Ascending aorta (tissue), 2 donors: ENCODE measurements at regions not wholly inside any gene's neighbourhood (a gene's known extent, or its start where the extent isn't known, plus 50 kb on each side); places are given as distances from the start of the nearest gene placed in this dataset.
A peak's percentile ranks its signal among the peaks of the same experiment; 100 is the strongest.

Experiments used
- DNase-seq, 2 donors: peaks; one replicate each; pipeline ENCODE4 v3.0.0-alpha.2; 2019; ENCODE audit warnings: low spot score in 2 of 2
- H3K27ac ChIP-seq, 2 donors: fragments of 200-600 bp; sonication (generic); one replicate each; pipeline ENCODE4 v1.5.1; 2016 to 2017; ENCODE audit warnings: mild to moderate bottlenecking in 1 of 2
- H3K27me3 ChIP-seq: fragments of 200-600 bp; sonication (generic); one replicate; pipeline ENCODE4 v1.5.1; 2017
- H3K36me3 ChIP-seq, 2 donors: fragments of 200-600 bp; sonication (generic); one replicate each; pipeline ENCODE4 v1.5.1; 2016
- H3K4me1 ChIP-seq, 2 donors: fragments of 200-600 bp; sonication (generic); one replicate each; pipeline ENCODE4 v1.5.1; 2016 to 2017; ENCODE audit warnings: mild to moderate bottlenecking in 1 of 2
- H3K4me3 ChIP-seq, 2 donors: fragments of 200-600 bp; sonication (generic); one replicate each; pipeline ENCODE4 v1.5.1; 2016 to 2017; ENCODE audit warnings: mild to moderate bottlenecking in 1 of 2
- H3K9me3 ChIP-seq, 2 donors: fragments of 200-600 bp; sonication (generic); one replicate each; pipeline ENCODE4 v1.5.1; 2016
- intact Hi-C: fragments of 100-400 bp; cut with DNase I; formaldehyde crosslinking; loops from one replicate; pipeline ENCODE4 v1.15.1; 2023
- TF ChIP-seq, protein P1 (sequence below), 3 experiments: fragments of 200-600 bp in 2 of 3; fragments of 450-650 bp in 1 of 3; sonication (generic) in 2 of 3; IDR thresholded peaks; one replicate each; pipeline ENCODE4 v1.5.1; 2016 to 2019; ENCODE audit warnings: antibody characterized with exemption in 3 of 3, mild to moderate bottlenecking in 1 of 3, moderate library complexity in 1 of 3

DNA sequence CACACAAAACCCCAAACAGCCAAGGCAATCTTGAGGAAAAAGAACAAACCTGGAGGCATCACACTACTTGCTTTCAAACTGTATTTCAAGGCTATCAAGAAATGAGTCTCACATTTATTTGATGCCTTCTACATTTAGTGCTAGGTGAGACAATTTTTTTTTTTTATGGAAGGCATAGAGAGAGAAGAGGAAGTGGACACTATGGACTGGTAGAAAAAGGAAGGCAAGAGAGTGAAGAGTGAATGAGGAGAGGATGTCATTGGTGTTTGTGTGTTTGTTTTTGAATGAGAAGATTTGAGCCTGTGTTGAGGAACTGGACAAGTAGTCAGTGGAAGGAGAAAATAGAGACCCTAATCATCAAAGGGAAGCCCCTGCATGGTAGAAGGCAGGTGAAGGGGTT, 182.0 kb upstream of the JAG1 start:
- Histone ChIP-seq H3K4me3 (no peak overlapping the region), H3K27me3 (no peaks in the 10 kb centered on the region), H3K36me3 (no peaks in the 10 kb centered on the region), H3K4me1 (no peaks in the 10 kb centered on the region), H3K9me3 (no peaks in the 10 kb centered on the region), H3K27ac (no peak overlapping the region)
- intact Hi-C loops = no loop called here
- DNase-seq = no peak
- TF ChIP-seq, protein P1, sequence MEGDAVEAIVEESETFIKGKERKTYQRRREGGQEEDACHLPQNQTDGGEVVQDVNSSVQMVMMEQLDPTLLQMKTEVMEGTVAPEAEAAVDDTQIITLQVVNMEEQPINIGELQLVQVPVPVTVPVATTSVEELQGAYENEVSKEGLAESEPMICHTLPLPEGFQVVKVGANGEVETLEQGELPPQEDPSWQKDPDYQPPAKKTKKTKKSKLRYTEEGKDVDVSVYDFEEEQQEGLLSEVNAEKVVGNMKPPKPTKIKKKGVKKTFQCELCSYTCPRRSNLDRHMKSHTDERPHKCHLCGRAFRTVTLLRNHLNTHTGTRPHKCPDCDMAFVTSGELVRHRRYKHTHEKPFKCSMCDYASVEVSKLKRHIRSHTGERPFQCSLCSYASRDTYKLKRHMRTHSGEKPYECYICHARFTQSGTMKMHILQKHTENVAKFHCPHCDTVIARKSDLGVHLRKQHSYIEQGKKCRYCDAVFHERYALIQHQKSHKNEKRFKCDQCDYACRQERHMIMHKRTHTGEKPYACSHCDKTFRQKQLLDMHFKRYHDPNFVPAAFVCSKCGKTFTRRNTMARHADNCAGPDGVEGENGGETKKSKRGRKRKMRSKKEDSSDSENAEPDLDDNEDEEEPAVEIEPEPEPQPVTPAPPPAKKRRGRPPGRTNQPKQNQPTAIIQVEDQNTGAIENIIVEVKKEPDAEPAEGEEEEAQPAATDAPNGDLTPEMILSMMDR (IDR thresholded peaks at IDR 0.05) = no peak

DNA sequence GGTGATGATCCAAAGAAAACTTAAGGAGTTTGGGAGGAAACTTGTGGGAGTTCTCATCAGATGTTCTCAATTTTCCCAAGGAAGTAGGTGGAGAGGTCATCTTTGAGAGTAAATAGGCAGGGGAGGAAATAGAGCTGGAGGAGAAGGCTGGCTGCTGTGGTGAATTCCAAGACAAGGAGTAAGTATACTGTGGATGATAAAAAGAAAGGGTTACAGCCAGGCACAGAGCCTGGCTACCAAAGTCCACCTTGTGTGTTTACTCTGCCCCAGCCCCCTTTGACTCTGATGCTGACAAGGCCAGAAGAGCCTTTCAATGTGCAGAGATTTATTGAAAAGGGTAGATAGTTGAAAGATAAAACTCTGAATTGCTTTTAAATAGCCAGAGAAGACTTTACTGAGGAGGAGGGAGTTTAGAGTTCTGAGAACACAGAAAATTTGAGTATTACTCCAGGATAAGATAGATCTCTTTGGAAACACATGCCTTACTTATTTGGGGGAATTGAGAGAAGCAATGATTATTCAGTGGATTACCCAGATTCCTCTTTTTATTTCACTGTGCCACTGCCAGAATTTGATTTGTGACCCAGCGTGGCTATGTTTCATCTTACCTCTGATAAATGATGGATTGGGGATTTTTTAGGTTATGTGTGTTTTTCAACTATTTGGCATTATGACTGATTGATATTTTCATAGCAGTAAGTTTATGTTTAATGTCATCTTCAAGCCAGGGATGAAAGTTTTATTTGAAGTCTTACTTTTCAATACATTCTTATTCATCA, 182.6 kb upstream of the JAG1 start:
- Histone ChIP-seq H3K4me1 (peaks cover 0 to 2% of the 10 kb centered on the region in 2 donors), H3K36me3 (no peaks in the 10 kb centered on the region), H3K27me3 (no peaks in the 10 kb centered on the region), H3K9me3 (no peaks in the 10 kb centered on the region), H3K27ac (peak overlapping the region in 1 of 2 donors; percentile 31), H3K4me3 (no peak overlapping the region)
- TF ChIP-seq, protein P1 (IDR thresholded peaks at IDR 0.05) = no peak
- DNase-seq = no peak
- intact Hi-C loops = no loop called here

DNA sequence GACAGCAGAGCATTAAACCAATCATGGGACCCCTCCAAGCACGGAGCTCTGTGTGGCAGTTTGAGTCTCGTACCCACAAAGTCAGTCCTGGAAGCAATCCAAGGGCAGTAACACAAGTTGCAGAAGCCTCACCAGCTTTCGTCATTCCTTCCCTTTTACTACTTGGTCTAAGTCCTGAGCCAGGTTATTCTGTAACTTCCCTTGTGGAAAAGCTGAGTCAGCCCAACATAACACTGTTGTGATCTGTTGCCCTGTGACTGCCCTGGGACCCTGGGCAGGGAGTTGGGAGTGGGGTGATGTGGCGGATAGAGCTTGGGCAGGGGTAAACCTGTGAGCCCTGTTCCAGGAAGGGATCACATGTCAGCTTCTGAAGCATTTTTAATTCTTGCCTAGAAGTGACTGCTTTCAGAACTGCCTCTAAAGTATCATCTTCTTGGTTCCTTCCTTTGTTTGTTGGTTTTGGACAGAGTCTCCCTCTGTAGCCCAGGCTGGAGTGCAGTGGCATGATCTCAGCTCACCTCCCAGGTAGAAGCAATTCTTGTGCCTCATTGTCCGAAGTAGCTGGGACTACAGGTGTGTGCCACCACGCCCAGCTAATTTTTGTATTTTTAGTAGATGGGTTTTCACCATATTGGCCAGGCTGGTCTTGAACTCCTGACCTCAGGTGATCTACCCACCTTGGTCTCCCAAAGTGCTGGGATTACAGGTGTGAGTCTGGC, 183.7 kb upstream of the JAG1 start:
- intact Hi-C loops = no loop called here
- no peaks in the 10 kb centered on the region for H3K36me3 ChIP-seq
- no peaks in the 10 kb centered on the region for H3K9me3 ChIP-seq
- peaks cover 0 to 7% of the 10 kb centered on the region in 2 donors for H3K4me1 ChIP-seq
- DNase-seq = peak; percentile 36 to 76
- H3K27me3 ChIP-seq = no peaks in the 10 kb centered on the region
- TF ChIP-seq, protein P1 (IDR thresholded peaks at IDR 0.05) = no peak
- no peak overlapping the region for H3K4me3 ChIP-seq
- H3K27ac ChIP-seq = peak overlapping the region in 1 of 2 donors; percentile 20

GRCh38 chr20:10861090-10861489, 187.3 kb upstream of the JAG1 start:
- no peak overlapping the region for H3K4me3 ChIP-seq
- intact Hi-C loops = loop anchor here (5.0 kb wide), 1 partner anchor 189 kb away; the partner anchor contains the start of gene JAG1
- H3K9me3 ChIP-seq = no peaks in the 10 kb centered on the region
- no peaks in the 10 kb centered on the region for H3K36me3 ChIP-seq
- H3K27ac ChIP-seq = peak overlapping the region in 1 of 2 donors; percentile 34
- TF ChIP-seq, protein P1 (IDR thresholded peaks at IDR 0.05) = no peak
- H3K27me3 ChIP-seq = no peaks in the 10 kb centered on the region
- H3K4me1 ChIP-seq = peaks cover 0 to 25% of the 10 kb centered on the region in 2 donors
- DNase-seq = no peak

GRCh38 chr20:10861619-10862018, 187.8 kb upstream of the JAG1 start:
- TF ChIP-seq, protein P1 (IDR thresholded peaks at IDR 0.05) = no peak
- Histone ChIP-seq H3K27ac (peak overlapping the region in 1 of 2 donors; percentile 34), H3K4me3 (no peak overlapping the region), H3K9me3 (no peaks in the 10 kb centered on the region), H3K27me3 (no peaks in the 10 kb centered on the region), H3K36me3 (no peaks in the 10 kb centered on the region), H3K4me1 (peaks cover 0 to 25% of the 10 kb centered on the region in 2 donors)
- intact Hi-C loops = loop anchor here (5.0 kb wide), 1 partner anchor 189 kb away; the partner anchor contains the start of gene JAG1
- no peak for DNase-seq
